ENCODE measurements at regions not wholly inside any gene's neighbourhood (a gene's known extent, or its start where the extent isn't known, plus 50 kb on each side); places are given as distances from the start of the nearest gene placed in this dataset.
"Not testable (repeated sequence)": the region's sequence is repeated elsewhere in the genome, so short reads cannot be mapped to it uniquely, and the experiment has no call there.

DNA sequence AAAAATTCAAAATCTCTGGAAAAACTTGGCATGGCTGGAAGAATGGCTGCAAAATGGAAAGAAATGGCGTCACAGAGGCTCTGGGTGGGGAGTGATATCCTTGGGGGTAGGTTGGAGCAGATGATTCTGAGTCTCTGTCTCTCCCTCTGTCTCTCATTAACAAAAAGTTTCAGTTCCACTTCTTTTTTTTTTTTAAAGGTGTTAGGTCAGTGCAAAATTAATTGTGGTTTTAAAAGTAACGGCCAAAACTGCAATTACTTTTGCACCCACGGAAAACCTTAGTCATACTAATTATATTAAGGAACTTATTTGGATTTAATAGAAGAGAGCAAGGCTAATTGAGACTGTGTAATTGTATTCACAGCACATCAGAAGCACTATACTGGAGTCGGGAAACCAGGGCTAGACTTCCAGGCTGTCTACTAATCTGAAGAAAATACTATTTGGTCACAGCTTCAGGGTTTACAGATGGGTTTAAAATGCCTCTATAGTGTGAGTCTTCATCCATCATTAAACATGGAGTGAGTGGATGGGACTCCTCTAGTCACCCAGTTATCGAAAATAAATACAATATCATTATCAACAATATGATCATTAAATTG is 289.1 kb upstream of the PLD5 start:
- Histone ChIP-seq H3K36me3 (replicated peaks; ENCODE audit: control insufficient read depth, insufficient read depth, low read length) (no peaks in the 10 kb centered on the region), H3K4me3 (ENCODE audit: insufficient read depth, low read depth, low read length) (no peak overlapping the region)

DNA sequence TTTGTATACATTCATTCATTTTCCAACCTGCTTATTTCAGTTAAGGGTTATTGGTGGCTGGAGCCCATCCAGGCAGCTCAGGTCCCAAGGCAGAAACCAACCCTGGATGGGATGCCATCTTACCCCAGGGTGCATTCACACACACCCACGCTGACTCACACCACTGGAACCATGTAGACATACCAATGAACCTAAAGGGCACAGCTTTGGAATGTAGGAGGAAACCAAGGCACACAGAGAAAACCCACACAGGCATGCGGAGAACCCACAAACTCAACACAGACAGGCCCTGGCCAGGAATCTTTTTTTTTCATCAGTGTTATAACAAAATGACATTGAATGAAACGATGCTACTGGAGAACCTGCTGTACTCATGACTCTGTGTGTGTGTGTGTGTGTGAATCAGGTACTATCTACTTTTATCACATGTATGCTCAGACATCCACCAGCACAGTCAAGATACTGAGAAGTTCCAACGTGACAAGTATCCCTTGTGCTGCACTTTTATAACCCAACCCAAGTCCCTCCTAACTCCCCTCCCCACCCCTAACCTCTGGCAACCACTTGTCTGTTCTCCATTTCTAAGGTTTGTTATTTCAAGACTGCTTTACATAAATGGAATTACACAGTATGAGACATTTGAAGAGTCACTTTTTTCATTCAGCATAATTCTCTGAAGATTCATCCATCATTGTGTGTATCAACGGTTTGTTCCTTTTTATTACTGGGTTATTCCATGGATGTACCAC is 286.8 kb upstream of the PLD5 start:
- H3K27me3 ChIP-seq (ENCODE audit: control insufficient read depth, insufficient read depth, low read length): no peaks in the 10 kb centered on the region
- no peak for DNase-seq
- no peak overlapping the region for H3K4me3 ChIP-seq (ENCODE audit: insufficient read depth, low read depth, low read length)
- no peaks in the 10 kb centered on the region for H3K36me3 ChIP-seq (replicated peaks; ENCODE audit: control insufficient read depth, insufficient read depth, low read length)

More for the DNA sequence above, 289.1 kb upstream of the PLD5 start:
- H3K27me3 ChIP-seq (ENCODE audit: control insufficient read depth, insufficient read depth, low read length): no peaks in the 10 kb centered on the region
- no peak for DNase-seq

DNA sequence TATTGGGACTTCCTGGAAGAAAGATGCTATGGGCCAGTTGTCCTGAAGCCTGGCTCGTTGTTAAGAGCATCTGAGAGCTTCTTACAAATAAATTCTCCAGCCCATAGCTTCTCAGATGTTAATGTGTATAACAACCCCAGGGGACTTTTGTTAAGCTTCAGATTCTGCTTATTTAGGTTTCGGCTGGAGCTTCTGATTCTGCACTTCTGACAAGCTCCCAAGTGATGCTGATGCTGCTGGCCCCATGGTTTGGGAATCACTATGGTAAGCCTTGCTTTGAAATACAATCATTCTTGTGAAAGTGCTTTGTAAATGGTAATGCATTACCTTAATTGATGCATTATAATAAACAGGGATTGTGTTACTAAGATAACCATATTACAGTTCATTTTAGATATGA is 281.8 kb upstream of the PLD5 start:
- Histone ChIP-seq H3K27me3 (ENCODE audit: control insufficient read depth, insufficient read depth, low read length) (no peaks in the 10 kb centered on the region), H3K36me3 (replicated peaks; ENCODE audit: control insufficient read depth, insufficient read depth, low read length) (no peaks in the 10 kb centered on the region), H3K4me3 (ENCODE audit: insufficient read depth, low read depth, low read length) (no peak overlapping the region)
- DNase-seq: no peak

DNA sequence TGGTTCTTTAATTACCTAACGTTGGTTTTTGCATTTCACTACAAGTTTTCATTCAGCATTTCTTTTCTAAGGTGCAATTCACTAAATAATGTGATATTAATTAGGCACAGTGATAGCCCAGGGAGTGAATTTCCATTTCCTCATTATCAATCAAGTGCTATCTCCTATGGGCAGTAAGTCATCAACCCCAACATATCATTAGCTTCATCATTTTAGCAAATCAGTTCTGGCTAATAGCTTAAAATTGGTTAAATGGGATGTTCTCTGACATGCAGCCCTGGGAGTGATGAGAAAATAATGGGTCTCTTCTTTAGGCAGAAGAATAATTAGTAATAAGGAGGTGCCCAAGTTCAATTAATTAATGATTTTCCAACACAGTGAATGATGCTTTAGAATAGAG is 280.9 kb upstream of the PLD5 start:
- DNase-seq; H3K4me3 ChIP-seq (ENCODE audit: insufficient read depth, low read depth, low read length); H3K27me3 ChIP-seq (ENCODE audit: control insufficient read depth, insufficient read depth, low read length); H3K36me3 ChIP-seq (replicated peaks; ENCODE audit: control insufficient read depth, insufficient read depth, low read length): not testable (repeated sequence)

DNA sequence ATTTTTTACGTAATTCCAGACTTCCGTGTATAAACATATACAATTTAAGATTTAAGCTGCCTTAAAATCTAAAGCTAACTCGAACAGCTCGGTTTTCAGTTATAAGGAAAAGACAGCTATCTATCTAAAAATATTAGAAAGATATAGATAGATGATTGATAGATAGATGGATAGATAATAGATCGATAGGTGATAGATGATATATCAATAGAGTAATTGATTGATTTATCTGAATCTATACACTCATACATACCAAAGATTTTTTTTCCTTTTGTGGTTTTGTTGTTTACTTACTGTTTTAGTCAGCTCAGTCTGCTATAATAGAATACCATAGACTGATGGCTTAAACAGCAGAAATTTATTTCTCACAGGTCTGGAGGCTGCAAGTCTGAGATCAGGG is 278.5 kb upstream of the PLD5 start:
- no peak for DNase-seq
- no peaks in the 10 kb centered on the region for H3K27me3 ChIP-seq (ENCODE audit: control insufficient read depth, insufficient read depth, low read length)
- no peak overlapping the region for H3K4me3 ChIP-seq (ENCODE audit: insufficient read depth, low read depth, low read length)
- no peaks in the 10 kb centered on the region for H3K36me3 ChIP-seq (replicated peaks; ENCODE audit: control insufficient read depth, insufficient read depth, low read length)

DNA sequence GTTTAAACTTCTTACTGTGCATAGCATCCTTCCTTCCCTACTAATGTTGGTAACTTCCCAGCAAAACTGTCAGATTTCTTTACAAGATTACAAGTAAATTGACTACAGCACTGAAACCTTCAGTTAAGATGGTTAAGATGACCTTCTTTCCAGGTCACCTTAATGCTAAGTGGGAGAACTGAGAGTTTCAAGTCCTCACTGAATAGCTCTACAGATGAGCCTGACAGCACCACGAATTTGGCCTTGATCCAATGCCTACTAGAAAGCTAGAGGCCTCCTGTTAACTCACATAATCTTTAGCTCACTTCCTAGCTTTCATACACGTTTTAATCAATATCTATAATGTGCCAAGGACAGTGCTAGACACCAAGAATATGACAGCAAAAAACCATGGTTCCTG is 276.0 kb upstream of the PLD5 start:
- no peaks in the 10 kb centered on the region for H3K27me3 ChIP-seq (ENCODE audit: control insufficient read depth, insufficient read depth, low read length)
- no peak overlapping the region for H3K4me3 ChIP-seq (ENCODE audit: insufficient read depth, low read depth, low read length)
- no peak for DNase-seq

DNA sequence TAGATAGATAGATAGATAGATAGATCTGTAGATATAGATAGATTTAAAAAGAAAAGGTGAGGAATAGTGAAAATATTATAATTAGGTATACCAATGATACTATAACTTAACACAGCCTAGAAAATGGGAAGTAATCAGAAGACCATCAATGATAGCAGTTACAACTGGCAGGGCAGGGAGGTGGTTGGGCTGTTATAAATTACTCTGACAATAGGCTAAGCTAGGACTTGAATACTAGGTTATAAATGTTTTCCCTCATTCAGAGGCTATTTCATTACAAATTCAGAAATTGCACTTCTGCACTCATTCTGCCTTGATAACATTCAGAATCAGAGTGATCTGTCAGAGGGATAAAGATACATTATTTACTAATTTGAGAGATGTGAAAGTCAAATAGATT is 273.4 kb upstream of the PLD5 start:
- H3K36me3 ChIP-seq (replicated peaks; ENCODE audit: control insufficient read depth, insufficient read depth, low read length): no peaks in the 10 kb centered on the region
- no peak for DNase-seq
- no peaks in the 10 kb centered on the region for H3K27me3 ChIP-seq (ENCODE audit: control insufficient read depth, insufficient read depth, low read length)
- H3K4me3 ChIP-seq (ENCODE audit: insufficient read depth, low read depth, low read length): no peak overlapping the region

More for the DNA sequence above, 276.0 kb upstream of the PLD5 start:
- H3K36me3 ChIP-seq (replicated peaks; ENCODE audit: control insufficient read depth, insufficient read depth, low read length): no peaks in the 10 kb centered on the region

DNA sequence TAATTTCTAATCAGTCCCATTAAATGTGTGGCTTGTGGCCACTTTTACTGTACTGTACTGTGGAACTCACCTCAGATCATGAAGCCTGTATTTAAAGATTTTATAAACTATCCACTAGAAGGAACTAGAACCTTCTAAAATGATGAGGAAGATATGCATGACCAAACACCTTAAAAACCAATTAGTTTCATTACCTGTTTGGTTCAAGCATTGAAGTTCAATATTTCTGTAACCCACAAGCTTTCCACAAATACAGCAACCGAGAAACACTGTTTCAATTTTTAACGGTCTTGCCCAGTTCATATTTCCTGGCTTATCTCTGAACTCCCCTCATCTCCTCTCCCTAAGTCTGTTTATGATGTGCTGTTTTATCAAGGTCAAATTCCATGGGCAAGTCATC is 264.3 kb upstream of the PLD5 start:
- no peak for DNase-seq
- Histone ChIP-seq H3K27me3 (ENCODE audit: control insufficient read depth, insufficient read depth, low read length) (no peaks in the 10 kb centered on the region), H3K36me3 (replicated peaks; ENCODE audit: control insufficient read depth, insufficient read depth, low read length) (no peaks in the 10 kb centered on the region), H3K4me3 (ENCODE audit: insufficient read depth, low read depth, low read length) (no peak overlapping the region)

DNA sequence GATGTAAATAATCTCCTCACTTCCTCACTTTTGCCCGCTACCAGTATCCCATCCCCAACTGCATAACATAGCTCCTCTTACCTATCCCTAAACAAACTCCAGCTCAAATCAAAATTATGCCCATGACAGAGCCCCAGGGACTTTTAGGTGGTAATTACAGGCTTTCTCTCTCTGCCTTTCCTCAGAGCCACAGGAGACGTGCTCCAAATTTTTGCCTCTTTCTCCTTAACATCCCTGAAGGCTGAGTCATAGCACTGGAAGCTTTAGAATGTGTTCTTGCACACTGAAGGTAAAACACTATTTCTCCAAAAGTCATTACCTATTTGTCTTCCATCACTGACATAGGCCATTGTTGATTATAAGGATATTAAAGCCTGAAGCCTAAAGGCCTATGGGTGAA is 263.5 kb upstream of the PLD5 start:
- Histone ChIP-seq H3K36me3 (replicated peaks; ENCODE audit: control insufficient read depth, insufficient read depth, low read length) (no peaks in the 10 kb centered on the region), H3K4me3 (ENCODE audit: insufficient read depth, low read depth, low read length) (no peak overlapping the region), H3K27me3 (ENCODE audit: control insufficient read depth, insufficient read depth, low read length) (no peaks in the 10 kb centered on the region)
- no peak for DNase-seq

DNA sequence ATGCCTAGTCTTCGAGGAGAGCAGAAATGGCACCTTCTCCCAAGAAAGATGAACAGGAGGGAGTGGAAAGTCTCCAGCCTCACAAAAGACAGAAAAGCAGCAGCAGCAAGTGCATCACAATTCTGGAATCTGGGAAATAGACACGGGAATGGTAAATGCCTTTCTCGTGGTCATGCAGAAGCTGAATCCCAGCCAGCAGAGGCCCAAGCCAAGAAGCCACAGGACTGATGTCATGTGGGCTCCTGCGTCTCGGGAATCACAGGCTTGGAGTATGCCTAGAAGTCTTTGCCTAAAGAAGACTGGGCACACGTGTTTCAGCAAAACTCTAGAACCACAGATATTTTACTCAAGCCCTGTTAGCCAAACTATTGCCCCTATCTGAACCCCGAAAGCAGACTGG is 260.3 kb upstream of the PLD5 start:
- Histone ChIP-seq H3K4me3 (ENCODE audit: insufficient read depth, low read depth, low read length) (no peak overlapping the region), H3K27me3 (ENCODE audit: control insufficient read depth, insufficient read depth, low read length) (no peaks in the 10 kb centered on the region), H3K36me3 (replicated peaks; ENCODE audit: control insufficient read depth, insufficient read depth, low read length) (no peaks in the 10 kb centered on the region)
- DNase-seq: no peak

DNA sequence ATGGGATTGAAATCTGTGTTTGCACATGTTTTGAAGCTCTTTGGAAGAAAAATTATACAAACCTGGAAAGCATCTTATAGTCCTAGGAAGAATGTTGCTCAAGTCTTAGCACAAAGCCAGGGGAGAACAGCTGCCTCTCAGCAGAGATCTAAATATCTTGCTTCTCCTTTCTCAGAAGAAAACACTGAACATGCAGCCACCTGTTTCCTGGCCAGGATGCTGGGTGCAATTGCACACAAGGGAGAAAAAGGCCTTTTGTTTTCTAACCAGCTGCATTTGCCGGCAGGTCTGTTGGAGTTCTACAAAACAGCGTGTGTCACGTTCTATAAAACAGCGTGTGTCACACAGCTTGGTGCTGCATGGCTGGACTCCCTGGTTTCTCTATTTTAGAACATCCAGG is 259.6 kb upstream of the PLD5 start:
- Histone ChIP-seq H3K4me3 (ENCODE audit: insufficient read depth, low read depth, low read length) (no peak overlapping the region), H3K36me3 (replicated peaks; ENCODE audit: control insufficient read depth, insufficient read depth, low read length) (no peaks in the 10 kb centered on the region), H3K27me3 (ENCODE audit: control insufficient read depth, insufficient read depth, low read length) (no peaks in the 10 kb centered on the region)
- no peak for DNase-seq

DNA sequence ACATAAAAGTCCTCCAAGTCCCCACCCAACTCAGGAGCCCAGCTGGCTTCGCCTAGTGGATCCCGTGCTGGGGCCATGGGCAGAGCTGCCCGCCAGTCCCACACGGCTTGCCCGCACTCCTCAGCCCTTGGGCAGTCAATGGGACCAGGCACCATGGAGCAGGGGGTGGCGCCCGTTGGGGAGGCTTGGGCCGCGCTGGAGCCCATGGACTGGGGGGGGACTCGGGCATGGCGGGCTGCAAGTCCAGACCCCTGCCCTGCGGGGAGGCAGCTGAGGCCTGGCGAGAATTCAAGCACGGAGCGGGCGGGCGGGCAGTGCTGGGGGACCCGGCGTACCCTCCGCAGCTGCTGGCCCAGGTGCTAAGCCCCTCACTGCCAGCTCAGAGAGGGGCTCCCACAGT is 249.8 kb upstream of the PLD5 start:
- Histone ChIP-seq H3K36me3 (replicated peaks; ENCODE audit: control insufficient read depth, insufficient read depth, low read length) (no peaks in the 10 kb centered on the region), H3K27me3 (ENCODE audit: control insufficient read depth, insufficient read depth, low read length) (no peaks in the 10 kb centered on the region), H3K4me3 (ENCODE audit: insufficient read depth, low read depth, low read length) (no peak overlapping the region)
- DNase-seq: no peak

DNA sequence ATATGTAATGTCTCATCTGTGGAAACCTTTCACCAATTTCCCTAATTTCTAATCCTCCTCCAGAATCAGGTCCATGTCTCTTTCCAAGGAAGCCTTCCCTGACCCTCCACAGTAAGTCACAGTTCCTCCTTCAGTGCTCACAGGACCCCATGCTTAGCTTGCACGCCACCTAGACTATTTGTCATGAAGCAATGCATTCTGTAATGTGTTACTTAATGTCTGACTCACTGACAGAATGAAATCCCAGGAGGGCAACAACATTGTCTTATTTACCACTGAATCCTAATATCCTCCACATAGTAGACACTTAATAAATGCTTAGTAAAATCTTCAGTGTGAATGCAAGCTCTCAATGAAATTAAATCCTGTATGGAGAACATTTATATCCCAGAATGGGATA is 245.9 kb upstream of the PLD5 start:
- no peak for DNase-seq

DNA sequence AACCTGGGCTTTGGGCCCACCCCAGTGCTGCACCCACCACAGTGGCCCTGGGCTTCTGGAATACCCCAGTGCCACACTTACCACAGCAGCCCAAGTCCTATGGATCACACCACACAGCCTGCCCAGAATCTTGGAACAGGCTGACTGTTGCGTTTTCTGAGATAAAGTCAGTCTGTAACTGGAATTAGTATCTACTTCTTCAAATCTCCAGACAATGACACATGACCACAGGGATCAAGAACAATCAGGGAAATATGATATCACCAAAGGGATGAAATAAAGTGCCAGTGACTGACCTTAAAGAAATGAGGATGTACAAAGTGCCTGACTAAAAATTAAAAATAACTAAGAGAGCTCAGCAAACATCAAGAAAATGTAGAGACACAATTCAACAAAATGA is 239.7 kb upstream of the PLD5 start:
- H3K4me3 ChIP-seq (ENCODE audit: insufficient read depth, low read depth, low read length): no peak overlapping the region

More for the DNA sequence above, 245.9 kb upstream of the PLD5 start:
- Histone ChIP-seq H3K36me3 (replicated peaks; ENCODE audit: control insufficient read depth, insufficient read depth, low read length) (no peaks in the 10 kb centered on the region), H3K27me3 (ENCODE audit: control insufficient read depth, insufficient read depth, low read length) (no peaks in the 10 kb centered on the region), H3K4me3 (ENCODE audit: insufficient read depth, low read depth, low read length) (no peak overlapping the region)

DNA sequence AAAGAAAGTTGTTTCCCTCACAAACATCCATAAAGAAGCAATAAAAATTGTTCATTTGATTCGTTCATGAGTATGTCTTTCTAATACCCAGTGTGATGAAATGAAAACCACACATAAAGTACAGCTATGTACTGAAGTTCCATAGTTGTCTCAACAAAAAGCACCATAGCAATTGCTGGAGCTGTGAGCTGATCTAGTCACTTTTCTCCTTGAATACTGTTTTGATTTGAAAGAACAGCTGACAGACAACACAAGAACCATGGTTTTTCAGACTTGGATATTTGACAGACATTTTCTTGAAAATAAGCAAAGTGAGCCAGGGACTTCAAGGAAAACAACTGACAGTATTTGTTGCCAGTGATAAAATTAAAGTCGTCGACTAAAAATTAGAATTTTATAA is 237.1 kb upstream of the PLD5 start:
- DNase-seq: no peak
- H3K4me3 ChIP-seq (ENCODE audit: insufficient read depth, low read depth, low read length): no peak overlapping the region
- H3K27me3 ChIP-seq (ENCODE audit: control insufficient read depth, insufficient read depth, low read length): no peaks in the 10 kb centered on the region
- H3K36me3 ChIP-seq (replicated peaks; ENCODE audit: control insufficient read depth, insufficient read depth, low read length): no peaks in the 10 kb centered on the region

More for the DNA sequence above, 239.7 kb upstream of the PLD5 start:
- Histone ChIP-seq H3K27me3 (ENCODE audit: control insufficient read depth, insufficient read depth, low read length) (no peaks in the 10 kb centered on the region), H3K36me3 (replicated peaks; ENCODE audit: control insufficient read depth, insufficient read depth, low read length) (no peaks in the 10 kb centered on the region)
- DNase-seq: no peak

All from H7 (cell line).